Testis (tissue), 2 donors: ENCODE measurements at regions not wholly inside any gene's neighbourhood (a gene's known extent, or its start where the extent isn't known, plus 50 kb on each side); places are given as distances from the start of the nearest gene placed in this dataset.

ENCODE experiments used
- DNase-seq: peaks from one replicate; pipeline ENCODE4 v3.0.0-alpha.2; 2019
- H3K27ac ChIP-seq, 2 donors: fragments of 200-600 bp; sonication (generic); one replicate each; pipeline ENCODE4 v1.5.1; 2019
- H3K27me3 ChIP-seq: fragments of 200-600 bp; sonication (generic); one replicate; pipeline ENCODE4 v1.5.1; 2019
- H3K36me3 ChIP-seq: fragments of 200-600 bp; sonication (generic); one replicate; pipeline ENCODE4 v1.5.1; 2017; ENCODE audit warnings: low read depth; ENCODE audit errors: missing control alignments
- H3K4me1 ChIP-seq: fragments of 200-600 bp; sonication (generic); one replicate; pipeline ENCODE4 v1.5.1; 2019
- H3K4me3 ChIP-seq, 2 donors: fragments of 200-600 bp; sonication (generic); one replicate each; pipeline ENCODE4 v1.5.1; 2017 to 2019
- H3K9me3 ChIP-seq: fragments of 200-600 bp; sonication (generic); one replicate; pipeline ENCODE4 v1.5.1; 2017
- CTCF ChIP-seq, 3 experiments: fragments of 450-650 bp in 2 of 3; fragments of 200-600 bp in 1 of 3; sonication (generic) in 1 of 3; IDR thresholded peaks; one replicate each; pipeline ENCODE4 v1.5.1; 2016 to 2019; ENCODE audit warnings: antibody characterized with exemption in 3 of 3, mild to moderate bottlenecking in 2 of 3, moderate library complexity in 1 of 3
- POLR2A ChIP-seq: fragments of 450-650 bp; IDR thresholded peaks from one replicate; pipeline ENCODE4 v1.6.1; 2017; ENCODE audit warnings: antibody characterized with exemption, mild to moderate bottlenecking, moderate library complexity
- WGBS, 2 donors: methylation state at CpG; one replicate each; pipeline ENCODE4 v1.1.5; 2018; 5-methylcytosine and 5-hydroxymethylcytosine counted together
- intact Hi-C: fragments of 100-400 bp; cut with DNase I; formaldehyde crosslinking; loops from one replicate; pipeline ENCODE4 v1.15.1; 2023; ENCODE audit warnings: low total_unique reads

- DNase-seq, result no peak
- Histone ChIP-seq H3K27me3 (no peaks in the 10 kb centered on the region), H3K4me1 (no peaks in the 10 kb centered on the region), H3K4me3 (no peak overlapping the region), H3K36me3 (no peaks in the 10 kb centered on the region), H3K9me3 (no peaks in the 10 kb centered on the region), H3K27ac (no peak overlapping the region)
- 83 to 90% methylated on average over 2 of the region's 2 CpGs for WGBS, 2 donors
- TF ChIP-seq POLR2A, result no peak
- no peak for TF ChIP-seq CTCF (IDR thresholded peaks at IDR 0.05)
- intact Hi-C loops, result no loop called here
These were observed 217.5 kb upstream of the SEL1L start for GRCh38 chr14:81751198-81751597.

DNA sequence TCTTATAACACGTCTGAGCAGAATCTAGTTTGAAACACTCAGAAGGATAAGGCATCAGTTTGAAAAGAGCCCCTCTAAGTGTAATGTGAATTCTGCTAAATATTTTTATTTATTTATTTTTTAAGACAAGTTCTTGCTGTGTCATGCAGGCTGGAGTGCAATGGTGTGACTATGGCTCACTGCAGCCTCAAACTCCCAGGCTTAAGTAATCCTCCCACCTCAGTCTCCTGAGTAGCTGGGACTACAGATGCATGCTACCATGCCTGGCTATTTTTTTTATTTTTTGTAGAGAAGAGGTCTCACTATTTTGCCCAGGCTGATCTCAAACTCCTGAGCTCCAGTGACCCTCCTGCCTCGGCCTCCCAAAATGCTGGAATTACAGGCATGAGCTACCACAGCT is 225.9 kb upstream of the SEL1L start:
- Histone ChIP-seq H3K9me3 (no peaks in the 10 kb centered on the region), H3K36me3 (no peaks in the 10 kb centered on the region), H3K27me3 (no peaks in the 10 kb centered on the region), H3K4me3 (no peak overlapping the region), H3K27ac (no peak overlapping the region), H3K4me1 (no peaks in the 10 kb centered on the region)
- intact Hi-C loops, result no loop called here
- no peak for DNase-seq
- 83 to 87% methylated on average over 2 of the region's 2 CpGs for WGBS, 2 donors
- TF ChIP-seq POLR2A (no peak), CTCF (IDR thresholded peaks at IDR 0.05) (no peak)

GRCh38 chr14:81765651-81766275 is 232.1 kb upstream of the SEL1L start:
- Histone ChIP-seq H3K4me3 (no peak overlapping the region), H3K4me1 (no peaks in the 10 kb centered on the region), H3K27me3 (no peaks in the 10 kb centered on the region), H3K9me3 (no peaks in the 10 kb centered on the region), H3K27ac (no peak overlapping the region), H3K36me3 (no peaks in the 10 kb centered on the region)
- no peak for TF ChIP-seq POLR2A
- no peak for TF ChIP-seq CTCF (IDR thresholded peaks at IDR 0.05)
- no peak for DNase-seq
- WGBS, 2 donors, result 81 to 84% methylated on average over 3 of the region's 3 CpGs
- intact Hi-C loops, result no loop called here

GRCh38 chr14:81766321-81766915 is 232.8 kb upstream of the SEL1L start:
- intact Hi-C loops, result no loop called here
- Histone ChIP-seq H3K9me3 (no peaks in the 10 kb centered on the region), H3K27ac (no peak overlapping the region), H3K4me3 (no peak overlapping the region), H3K36me3 (no peaks in the 10 kb centered on the region), H3K27me3 (no peaks in the 10 kb centered on the region), H3K4me1 (no peaks in the 10 kb centered on the region)
- TF ChIP-seq POLR2A (no peak), CTCF (IDR thresholded peaks at IDR 0.05) (no peak)
- WGBS, 2 donors, result 67 to 88% methylated on average over 4 of the region's 4 CpGs
- no peak for DNase-seq
